OCI-LY1 (cell line): ENCODE measurements at regions not wholly inside any gene's neighbourhood (a gene's known extent, or its start where the extent isn't known, plus 50 kb on each side); places are given as distances from the start of the nearest gene placed in this dataset.

ENCODE experiments used
- H2AFZ ChIP-seq: fragments of 200-600 bp; sonication (generic), shearing (Covaris generic); 2 replicates; pipeline ENCODE4 v1.6.0; 2014; ENCODE audit warnings: antibody characterized with exemption, mild to moderate bottlenecking, low read length
- H3F3A ChIP-seq: fragments of 200-600 bp; sonication (generic), shearing (Covaris generic); 2 replicates; pipeline ENCODE4 v1.6.0; 2014; ENCODE audit warnings: mild to moderate bottlenecking, antibody characterized with exemption, low read length, moderate library complexity; ENCODE audit not compliant: insufficient read depth
- H3K27ac ChIP-seq: fragments of 200-600 bp; sonication (generic); 2 replicates; pipeline ENCODE4 v1.5.1; 2014; ENCODE audit warnings: low read length, mixed run types, mild to moderate bottlenecking, low read depth; ENCODE audit not compliant: poor library complexity, severe bottlenecking
- H3K27me3 ChIP-seq: fragments of 200-600 bp; sonication (generic); 2 replicates; pipeline ENCODE4 v1.6.0; 2014; ENCODE audit warnings: antibody characterized with exemption, mild to moderate bottlenecking, low read length, moderate library complexity; ENCODE audit not compliant: insufficient read depth
- H3K36me3 ChIP-seq: fragments of 200-600 bp; sonication (generic); 2 replicates; pipeline ENCODE4 v1.6.1; 2014; ENCODE audit warnings: mild to moderate bottlenecking, antibody characterized with exemption, low read length, moderate library complexity, mixed read lengths; ENCODE audit not compliant: insufficient read depth
- H3K4me1 ChIP-seq: fragments of 200-600 bp; sonication (generic); 2 replicates; pipeline ENCODE4 v1.5.1; 2014; ENCODE audit warnings: mild to moderate bottlenecking, low read length, moderate library complexity; ENCODE audit not compliant: insufficient read depth, severe bottlenecking
- H3K4me2 ChIP-seq: fragments of 200-600 bp; sonication (generic), shearing (Covaris generic); 2 replicates; pipeline ENCODE4 v1.6.1; 2014; ENCODE audit warnings: low read length
- H3K4me3 ChIP-seq: fragments of 200-600 bp; sonication (generic); 2 replicates; pipeline ENCODE4 v1.5.1; 2014; ENCODE audit warnings: low read length, low read depth, mild to moderate bottlenecking, mixed read lengths; ENCODE audit not compliant: poor library complexity, severe bottlenecking
- H3K79me2 ChIP-seq: fragments of 200-600 bp; shearing (Covaris generic); 2 replicates; pipeline ENCODE4 v1.6.1; 2016; ENCODE audit warnings: mixed run types, low read length, mixed read lengths; ENCODE audit not compliant: insufficient read depth
- H3K9ac ChIP-seq: fragments of 200-600 bp; sonication (generic), shearing (Covaris generic); 2 replicates; pipeline ENCODE4 v1.6.1; 2014; ENCODE audit warnings: mild to moderate bottlenecking, low read length, mixed read lengths
- H3K9me2 ChIP-seq: fragments of 200-600 bp; sonication (generic), shearing (Covaris generic); 2 replicates; pipeline ENCODE4 v1.6.1; 2014; ENCODE audit warnings: low read depth, mild to moderate bottlenecking, low read length, mixed read lengths
- H3K9me3 ChIP-seq: fragments of 200-600 bp; shearing (Covaris generic); 2 replicates; pipeline ENCODE4 v1.6.1; 2014; ENCODE audit warnings: low read length, mixed read lengths
- H4K20me1 ChIP-seq: fragments of 200-600 bp; sonication (generic), shearing (Covaris generic); 2 replicates; pipeline ENCODE4 v1.6.0; 2016; ENCODE audit warnings: mild to moderate bottlenecking, low read length; ENCODE audit not compliant: insufficient read depth
- CTCF ChIP-seq: fragments of 200-600 bp; sonication (generic), shearing (Covaris generic); IDR thresholded peaks from 2 replicates; pipeline ENCODE4 v1.5.1; 2017; ENCODE audit warnings: mild to moderate bottlenecking, antibody characterized with exemption, low read length, moderate library complexity, mixed read lengths
- EZH2 ChIP-seq: fragments of 200-600 bp; sonication (generic), shearing (Covaris generic); IDR thresholded peaks from 2 replicates; pipeline ENCODE4 v1.8.0; 2017; ENCODE audit warnings: borderline replicate concordance, mixed run types, mild to moderate bottlenecking, antibody characterized with exemption, low read length, moderate library complexity, mixed read lengths

DNA sequence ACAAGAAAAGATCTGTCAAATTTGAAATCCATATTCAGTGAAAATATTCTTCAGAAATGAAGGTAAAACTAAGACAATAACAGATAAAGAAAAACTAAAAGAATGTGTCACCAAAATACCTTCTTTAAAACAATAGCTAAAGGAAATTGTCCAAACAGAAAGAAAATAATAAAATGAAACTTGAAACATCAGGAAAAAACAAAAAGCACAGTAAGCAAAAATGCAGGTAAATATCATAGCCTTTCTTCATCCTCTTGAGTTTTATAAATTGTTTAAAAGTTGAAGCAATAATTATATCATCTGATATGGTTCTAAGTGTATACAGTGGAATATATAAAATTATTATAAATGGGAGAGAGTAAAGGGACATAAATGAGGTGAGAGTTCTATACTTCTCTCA lies 103.8 kb upstream of the PDE1A start:
- Histone ChIP-seq H3K36me3 (no peaks in the 10 kb centered on the region), H2AFZ (no peak overlapping the region), H3K27me3 (no peaks in the 10 kb centered on the region), H3K4me2 (no peak overlapping the region), H4K20me1 (no peaks in the 10 kb centered on the region), H3K79me2 (no peaks in the 10 kb centered on the region), H3K4me1 (no peaks in the 10 kb centered on the region), H3K9me2 (no peaks in the 10 kb centered on the region), H3K9me3 (no peaks in the 10 kb centered on the region), H3F3A (no peaks in the 10 kb centered on the region), H3K9ac (no peak overlapping the region), H3K27ac (no peak overlapping the region), H3K4me3 (no peak overlapping the region)
- TF ChIP-seq CTCF = no peak
- TF ChIP-seq EZH2 = no peak

- Histone ChIP-seq H3F3A (no peaks in the 10 kb centered on the region), H3K4me2 (no peak overlapping the region), H3K9ac (no peak overlapping the region), H3K4me1 (no peaks in the 10 kb centered on the region), H4K20me1 (no peaks in the 10 kb centered on the region), H3K79me2 (no peaks in the 10 kb centered on the region), H3K27me3 (no peaks in the 10 kb centered on the region), H3K9me3 (no peaks in the 10 kb centered on the region), H3K36me3 (no peaks in the 10 kb centered on the region), H3K9me2 (no peaks in the 10 kb centered on the region), H3K4me3 (no peak overlapping the region), H2AFZ (no peak overlapping the region), H3K27ac (no peak overlapping the region)
- TF ChIP-seq EZH2 = no peak
- no peak for TF ChIP-seq CTCF
Observed at GRCh38 chr2:182540252-182540651, 113.4 kb upstream of the PDE1A start.

DNA sequence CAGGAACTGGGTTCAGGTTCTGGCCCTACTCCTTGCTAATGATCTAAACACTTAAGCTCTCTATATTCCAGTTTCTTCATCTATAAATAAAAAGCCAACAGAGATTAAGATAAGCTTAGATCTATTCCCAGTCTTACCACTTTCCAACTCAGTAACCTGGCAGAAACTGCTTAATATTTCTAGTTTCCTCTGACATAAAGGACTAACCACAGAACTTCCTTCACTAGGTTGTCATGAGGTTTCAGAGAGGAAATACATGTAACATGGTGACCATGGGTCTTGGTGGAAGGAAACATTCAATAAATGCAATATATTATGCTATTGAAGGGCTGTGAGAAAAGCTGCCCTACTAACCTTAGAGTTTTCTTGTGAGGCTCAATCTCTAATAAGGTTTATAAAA lies 114.4 kb upstream of the PDE1A start:
- H3K27ac ChIP-seq = no peak overlapping the region
- H3K79me2 ChIP-seq = no peaks in the 10 kb centered on the region
- H2AFZ ChIP-seq = no peak overlapping the region
- no peaks in the 10 kb centered on the region for H3K9me3 ChIP-seq
- H3K9me2 ChIP-seq = no peaks in the 10 kb centered on the region
- no peaks in the 10 kb centered on the region for H3K36me3 ChIP-seq
- H3K4me1 ChIP-seq = no peaks in the 10 kb centered on the region
- no peak overlapping the region for H3K4me2 ChIP-seq
- TF ChIP-seq EZH2 = no peak
- no peak for TF ChIP-seq CTCF
- no peaks in the 10 kb centered on the region for H4K20me1 ChIP-seq
- no peak overlapping the region for H3K4me3 ChIP-seq
- no peaks in the 10 kb centered on the region for H3F3A ChIP-seq
- H3K9ac ChIP-seq = no peak overlapping the region
- no peaks in the 10 kb centered on the region for H3K27me3 ChIP-seq
